ENCODE measurements at regions not wholly inside any gene's neighbourhood (a gene's known extent, or its start where the extent isn't known, plus 50 kb on each side); places are given as distances from the start of the nearest gene placed in this dataset.

DNA sequence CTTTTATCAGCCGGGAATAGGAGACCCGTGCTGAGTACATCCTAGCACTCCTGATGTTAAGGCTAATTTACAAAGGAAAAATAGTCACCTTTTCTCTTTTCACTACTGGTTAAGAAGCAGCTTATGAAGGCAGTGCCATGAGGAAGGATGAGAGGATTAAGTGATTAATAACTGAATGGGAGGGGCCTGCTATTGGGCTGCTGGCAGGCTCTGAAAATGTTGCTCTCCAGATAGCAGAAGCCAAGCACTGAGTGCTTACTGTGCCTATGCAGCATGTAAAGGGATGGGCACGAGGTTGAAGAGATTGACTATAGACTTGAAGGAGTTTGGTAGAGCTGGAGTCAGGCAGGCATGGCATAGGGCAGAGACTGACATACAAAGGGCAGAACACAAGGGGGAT, 282.4 kb upstream of the THSD7B start:
- no peak for DNase-seq (ENCODE audit: low spot score)
- H3K9me3 Mint-ChIP-seq = peaks cover 5% of the 10 kb centered on the region
- no peak overlapping the region for H3K4me3 Mint-ChIP-seq
- no peaks in the 10 kb centered on the region for H3K4me1 Mint-ChIP-seq (ENCODE audit: low read depth)
- H3K36me3 Mint-ChIP-seq (ENCODE audit: low read depth) = no peaks in the 10 kb centered on the region
- H3K27me3 Mint-ChIP-seq (ENCODE audit: low read depth) = no peaks in the 10 kb centered on the region
- no peak overlapping the region for H3K27ac Mint-ChIP-seq

DNA sequence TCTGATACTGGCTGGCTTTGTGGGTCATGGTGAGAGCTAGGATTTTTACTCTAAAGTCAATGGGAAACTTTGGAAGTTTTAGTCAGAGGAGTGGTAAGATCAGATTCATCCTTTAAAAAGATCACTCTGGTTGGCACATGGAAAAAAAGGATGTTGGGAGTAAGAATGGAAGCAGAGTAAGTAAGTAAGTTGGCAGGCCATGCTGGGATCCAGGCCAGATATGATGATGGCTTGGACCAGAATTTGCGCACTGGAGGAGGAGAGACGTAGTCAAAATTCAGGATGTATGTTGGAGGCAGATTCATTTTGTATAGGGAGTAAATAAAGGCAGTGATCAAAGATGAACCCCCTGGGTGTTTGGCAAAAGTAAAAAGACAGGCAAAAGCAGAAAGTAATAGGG, 283.3 kb upstream of the THSD7B start:
- Mint-ChIP-seq H3K36me3 (ENCODE audit: low read depth) (no peaks in the 10 kb centered on the region), H3K27ac (no peak overlapping the region), H3K27me3 (ENCODE audit: low read depth) (no peaks in the 10 kb centered on the region), H3K4me1 (ENCODE audit: low read depth) (no peaks in the 10 kb centered on the region), H3K9me3 (peaks cover 5% of the 10 kb centered on the region), H3K4me3 (no peak overlapping the region)
- no peak for DNase-seq (ENCODE audit: low spot score)

DNA sequence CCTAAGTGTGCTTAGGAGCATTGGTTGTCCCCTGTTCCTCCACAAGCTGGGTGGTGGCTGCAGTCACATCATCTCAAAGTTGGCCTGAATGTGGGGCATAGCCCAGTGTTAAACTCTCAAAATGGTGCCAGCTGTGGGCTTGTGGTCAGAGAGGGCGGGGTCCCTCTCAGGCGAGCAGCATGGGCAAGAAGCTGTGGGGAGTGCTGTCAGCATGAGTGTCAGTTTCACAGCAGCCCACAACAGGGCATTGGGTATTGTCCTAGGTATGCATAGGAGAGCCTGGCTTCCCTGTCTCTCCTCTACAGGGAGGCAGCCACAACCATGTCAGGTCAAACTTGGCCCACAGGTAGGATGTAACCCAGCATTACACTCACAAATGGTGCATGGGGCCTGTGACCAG, 285.6 kb upstream of the THSD7B start:
- no peaks in the 10 kb centered on the region for H3K27me3 Mint-ChIP-seq (ENCODE audit: low read depth)
- no peaks in the 10 kb centered on the region for H3K4me1 Mint-ChIP-seq (ENCODE audit: low read depth)

GRCh38 chr2:136468799-136469369, 296.5 kb upstream of the THSD7B start:
- no peak for DNase-seq (ENCODE audit: low spot score)
- H3K27ac Mint-ChIP-seq = no peak overlapping the region
- no peak overlapping the region for H3K4me3 Mint-ChIP-seq
- no peaks in the 10 kb centered on the region for H3K9me3 Mint-ChIP-seq
- no peaks in the 10 kb centered on the region for H3K4me1 Mint-ChIP-seq (ENCODE audit: low read depth)
- peaks cover 14% of the 10 kb centered on the region for H3K27me3 Mint-ChIP-seq (ENCODE audit: low read depth)
- no peaks in the 10 kb centered on the region for H3K36me3 Mint-ChIP-seq (ENCODE audit: low read depth)

More for the DNA sequence above, 285.6 kb upstream of the THSD7B start:
- H3K4me3 Mint-ChIP-seq = no peak overlapping the region
- H3K9me3 Mint-ChIP-seq = peaks cover 5% of the 10 kb centered on the region
- no peaks in the 10 kb centered on the region for H3K36me3 Mint-ChIP-seq (ENCODE audit: low read depth)
- no peak overlapping the region for H3K27ac Mint-ChIP-seq
- DNase-seq (ENCODE audit: low spot score) = no peak

DNA sequence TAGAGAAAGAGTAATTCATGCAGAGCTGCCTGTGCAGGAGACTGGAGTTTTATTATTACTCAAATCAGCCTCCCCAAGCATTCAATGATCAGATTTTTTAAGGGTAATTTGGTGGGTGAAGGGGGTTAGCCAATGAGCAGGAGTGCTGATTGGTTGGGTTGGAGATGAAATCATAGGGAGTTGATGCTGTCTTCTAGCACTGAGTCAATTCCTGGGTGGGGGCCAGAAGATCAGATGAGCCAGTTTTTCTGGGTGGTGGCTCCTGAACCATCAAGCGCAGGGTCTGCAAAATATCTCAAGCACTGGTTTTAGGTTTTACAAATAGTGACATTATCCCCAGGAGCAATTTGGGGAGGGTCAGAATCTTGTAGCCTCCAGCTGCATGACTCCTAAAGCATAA, 312.8 kb upstream of the THSD7B start:
- H3K27me3 Mint-ChIP-seq (ENCODE audit: low read depth) = peaks cover 20% of the 10 kb centered on the region
- H3K4me3 Mint-ChIP-seq = no peak overlapping the region
- H3K9me3 Mint-ChIP-seq = no peaks in the 10 kb centered on the region
- no peak for DNase-seq (ENCODE audit: low spot score)
- no peaks in the 10 kb centered on the region for H3K4me1 Mint-ChIP-seq (ENCODE audit: low read depth)
- no peak overlapping the region for H3K27ac Mint-ChIP-seq
- no peaks in the 10 kb centered on the region for H3K36me3 Mint-ChIP-seq (ENCODE audit: low read depth)

DNA sequence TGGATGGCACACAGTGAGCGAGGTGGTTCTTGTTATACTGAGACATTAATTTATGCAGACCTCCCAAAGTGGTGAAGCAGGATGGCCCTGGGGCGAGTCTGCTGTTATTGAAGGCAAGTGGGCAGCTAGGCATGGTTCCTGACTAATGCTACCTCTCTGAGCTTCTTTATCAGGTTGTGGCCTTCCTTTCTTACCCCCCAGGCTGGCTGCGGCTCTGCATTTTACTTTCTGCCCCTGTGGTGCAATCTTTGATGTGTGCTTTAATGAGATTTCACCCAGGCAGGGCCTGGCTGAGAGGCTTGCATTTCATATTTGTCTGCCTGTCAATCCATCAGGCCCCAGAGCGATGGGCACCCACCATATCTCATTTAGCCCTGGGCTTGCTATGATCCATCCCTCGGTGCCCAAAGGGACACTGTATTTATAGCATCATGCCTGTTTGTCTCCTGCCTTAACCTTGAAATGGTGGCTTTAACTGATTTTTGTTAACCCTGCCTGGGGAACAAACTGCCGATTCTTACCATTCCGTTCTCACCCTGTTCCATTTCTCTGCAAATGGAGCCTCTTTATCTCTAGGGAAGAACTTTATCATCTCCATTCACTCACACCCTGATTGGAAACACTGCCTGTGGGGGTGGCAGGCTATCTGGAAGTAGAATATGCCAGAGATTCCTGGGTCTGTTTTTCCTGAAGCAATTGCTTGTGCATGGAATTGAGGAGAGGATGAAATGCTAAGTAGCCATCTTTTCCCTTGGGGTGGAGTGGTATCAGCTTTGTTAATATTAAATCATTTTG, 316.2 kb upstream of the THSD7B start:
- H3K27me3 Mint-ChIP-seq (ENCODE audit: low read depth) = peaks cover 17% of the 10 kb centered on the region
- no peaks in the 10 kb centered on the region for H3K4me1 Mint-ChIP-seq (ENCODE audit: low read depth)
- H3K27ac Mint-ChIP-seq = no peak overlapping the region
- no peaks in the 10 kb centered on the region for H3K9me3 Mint-ChIP-seq
- H3K36me3 Mint-ChIP-seq (ENCODE audit: low read depth) = no peaks in the 10 kb centered on the region
- H3K4me3 Mint-ChIP-seq = no peak overlapping the region
- no peak for DNase-seq (ENCODE audit: low spot score)

DNA sequence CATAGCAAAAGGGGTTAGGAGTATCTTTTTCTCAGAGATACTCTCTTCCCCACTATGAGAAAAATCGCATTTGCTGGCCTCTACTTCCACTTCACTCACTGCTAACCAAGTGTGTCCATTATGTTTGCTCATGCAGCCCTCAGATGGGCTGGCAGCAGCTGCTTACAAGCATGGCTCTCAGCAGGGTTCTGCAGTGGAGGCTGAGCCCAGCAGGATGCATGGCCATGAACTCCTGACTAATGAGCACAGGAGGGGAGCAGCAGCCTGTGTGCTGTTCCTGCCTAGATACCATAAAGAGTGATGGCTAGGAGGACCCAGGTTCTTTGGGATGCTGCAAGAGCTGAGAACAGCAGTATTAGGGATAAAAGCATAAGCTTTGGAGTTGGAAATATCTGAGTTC, 316.9 kb upstream of the THSD7B start:
- no peak overlapping the region for H3K27ac Mint-ChIP-seq
- DNase-seq (ENCODE audit: low spot score) = no peak
- no peaks in the 10 kb centered on the region for H3K4me1 Mint-ChIP-seq (ENCODE audit: low read depth)
- peaks cover 13% of the 10 kb centered on the region for H3K27me3 Mint-ChIP-seq (ENCODE audit: low read depth)
- no peaks in the 10 kb centered on the region for H3K36me3 Mint-ChIP-seq (ENCODE audit: low read depth)
- H3K9me3 Mint-ChIP-seq = no peaks in the 10 kb centered on the region
- H3K4me3 Mint-ChIP-seq = no peak overlapping the region

- Mint-ChIP-seq H3K27ac (no peak overlapping the region), H3K27me3 (ENCODE audit: low read depth) (peaks cover 11% of the 10 kb centered on the region), H3K4me3 (no peak overlapping the region), H3K4me1 (ENCODE audit: low read depth) (no peaks in the 10 kb centered on the region), H3K36me3 (ENCODE audit: low read depth) (no peaks in the 10 kb centered on the region), H3K9me3 (no peaks in the 10 kb centered on the region)
- no peak for DNase-seq (ENCODE audit: low spot score)
These were observed 321.0 kb upstream of the THSD7B start for GRCh38 chr2:136444323-136444722.

GRCh38 chr2:136443661-136444060, 321.7 kb upstream of the THSD7B start:
- H3K27ac Mint-ChIP-seq = no peak overlapping the region
- no peaks in the 10 kb centered on the region for H3K9me3 Mint-ChIP-seq
- DNase-seq (ENCODE audit: low spot score) = no peak
- H3K36me3 Mint-ChIP-seq (ENCODE audit: low read depth) = no peaks in the 10 kb centered on the region
- peaks cover 11% of the 10 kb centered on the region for H3K27me3 Mint-ChIP-seq (ENCODE audit: low read depth)
- no peak overlapping the region for H3K4me3 Mint-ChIP-seq
- H3K4me1 Mint-ChIP-seq (ENCODE audit: low read depth) = no peaks in the 10 kb centered on the region

DNA sequence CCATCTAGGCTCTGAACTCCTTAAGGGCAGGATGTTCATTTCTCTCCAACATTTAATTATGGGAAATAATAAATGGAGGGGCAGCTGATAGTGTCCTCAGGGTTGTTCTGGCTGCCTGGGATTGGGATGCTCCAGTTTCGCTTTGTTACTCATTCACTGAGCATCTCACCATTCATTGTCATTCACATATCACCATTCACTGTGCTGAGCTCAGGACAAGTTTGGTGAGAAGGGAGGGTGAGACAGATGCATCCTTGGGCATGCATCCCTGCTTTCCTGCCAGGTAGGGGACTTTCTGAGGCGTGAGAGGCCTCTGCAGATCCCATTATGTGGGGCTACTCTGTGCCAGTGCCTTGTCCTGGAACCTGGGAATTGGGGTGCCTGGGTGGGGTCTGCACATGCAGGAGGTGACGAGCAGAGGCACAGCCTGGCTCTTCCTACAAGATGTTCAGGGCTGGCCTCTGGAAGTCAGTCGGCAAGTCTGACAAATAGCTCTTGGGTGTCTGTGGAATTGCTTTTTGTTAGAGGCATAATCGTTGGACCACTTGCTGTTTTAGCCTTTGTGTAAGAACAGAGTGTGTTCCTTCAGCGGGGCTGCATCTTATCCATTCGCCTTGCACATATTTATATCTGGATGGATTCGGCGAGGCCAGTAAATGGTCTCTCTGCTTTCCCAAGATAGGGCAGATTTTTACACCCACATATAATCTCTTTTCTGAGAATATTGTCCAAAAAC, 323.2 kb upstream of the THSD7B start:
- no peaks in the 10 kb centered on the region for H3K4me1 Mint-ChIP-seq (ENCODE audit: low read depth)
- H3K27ac Mint-ChIP-seq = no peak overlapping the region
- no peak overlapping the region for H3K4me3 Mint-ChIP-seq
- H3K27me3 Mint-ChIP-seq (ENCODE audit: low read depth) = peaks cover 2% of the 10 kb centered on the region
- no peak for DNase-seq (ENCODE audit: low spot score)
- H3K36me3 Mint-ChIP-seq (ENCODE audit: low read depth) = no peaks in the 10 kb centered on the region
- H3K9me3 Mint-ChIP-seq = no peaks in the 10 kb centered on the region

- H3K9me3 Mint-ChIP-seq = no peaks in the 10 kb centered on the region
- DNase-seq (ENCODE audit: low spot score) = no peak
- no peaks in the 10 kb centered on the region for H3K36me3 Mint-ChIP-seq (ENCODE audit: low read depth)
- H3K27ac Mint-ChIP-seq = no peak overlapping the region
- H3K4me3 Mint-ChIP-seq = no peak overlapping the region
- H3K27me3 Mint-ChIP-seq (ENCODE audit: low read depth) = peaks cover 5% of the 10 kb centered on the region
- H3K4me1 Mint-ChIP-seq (ENCODE audit: low read depth) = no peaks in the 10 kb centered on the region
These were observed 321.2 kb upstream of the CXCR4 start for GRCh38 chr2:136439064-136439676.

DNA sequence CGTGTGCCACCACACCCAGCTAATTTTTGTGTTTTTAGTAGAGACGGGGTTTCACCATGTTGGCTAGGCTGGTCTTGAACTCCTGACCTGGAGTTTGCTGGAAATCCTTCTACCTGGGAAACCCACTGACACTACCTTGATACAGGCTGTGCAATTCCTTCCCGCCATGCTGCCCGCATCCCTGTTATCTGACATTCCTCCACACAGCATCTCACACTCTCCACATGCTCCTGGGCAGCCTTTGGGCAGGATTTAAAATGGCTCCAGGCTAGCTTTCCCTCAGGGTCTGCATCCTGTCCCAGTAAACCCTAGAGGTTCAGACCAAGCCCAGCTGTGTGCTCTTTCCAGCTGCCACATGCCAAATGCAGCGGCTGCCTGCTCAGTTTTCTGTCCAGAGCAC, 319.5 kb upstream of the CXCR4 start:
- Mint-ChIP-seq H3K4me1 (ENCODE audit: low read depth) (no peaks in the 10 kb centered on the region), H3K27me3 (ENCODE audit: low read depth) (peaks cover 5% of the 10 kb centered on the region), H3K4me3 (no peak overlapping the region), H3K27ac (no peak overlapping the region), H3K9me3 (no peaks in the 10 kb centered on the region), H3K36me3 (ENCODE audit: low read depth) (no peaks in the 10 kb centered on the region)
- DNase-seq (ENCODE audit: low spot score) = no peak

DNA sequence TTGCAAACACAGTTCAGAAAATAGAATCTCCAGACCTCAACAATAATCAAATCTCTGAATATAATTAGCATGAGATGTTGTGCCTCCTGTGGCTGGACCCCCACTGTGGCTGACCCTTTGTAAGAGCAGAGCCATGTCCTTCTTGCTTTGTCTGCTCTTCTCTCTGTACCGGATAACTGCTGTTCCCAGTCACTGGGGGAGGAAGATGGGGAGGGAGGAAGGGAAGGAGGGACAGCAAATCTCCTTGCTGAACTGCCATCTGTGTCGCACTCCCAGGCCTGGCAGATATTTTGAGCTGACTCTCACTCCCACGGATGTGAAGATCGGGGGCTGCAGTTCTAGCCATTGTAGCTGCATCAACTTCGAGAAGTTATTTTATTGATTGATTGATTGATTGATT, 319.0 kb upstream of the CXCR4 start:
- Mint-ChIP-seq H3K9me3 (no peaks in the 10 kb centered on the region), H3K4me1 (ENCODE audit: low read depth) (no peaks in the 10 kb centered on the region), H3K27me3 (ENCODE audit: low read depth) (peaks cover 5% of the 10 kb centered on the region), H3K36me3 (ENCODE audit: low read depth) (no peaks in the 10 kb centered on the region), H3K4me3 (no peak overlapping the region), H3K27ac (no peak overlapping the region)
- no peak for DNase-seq (ENCODE audit: low spot score)

DNA sequence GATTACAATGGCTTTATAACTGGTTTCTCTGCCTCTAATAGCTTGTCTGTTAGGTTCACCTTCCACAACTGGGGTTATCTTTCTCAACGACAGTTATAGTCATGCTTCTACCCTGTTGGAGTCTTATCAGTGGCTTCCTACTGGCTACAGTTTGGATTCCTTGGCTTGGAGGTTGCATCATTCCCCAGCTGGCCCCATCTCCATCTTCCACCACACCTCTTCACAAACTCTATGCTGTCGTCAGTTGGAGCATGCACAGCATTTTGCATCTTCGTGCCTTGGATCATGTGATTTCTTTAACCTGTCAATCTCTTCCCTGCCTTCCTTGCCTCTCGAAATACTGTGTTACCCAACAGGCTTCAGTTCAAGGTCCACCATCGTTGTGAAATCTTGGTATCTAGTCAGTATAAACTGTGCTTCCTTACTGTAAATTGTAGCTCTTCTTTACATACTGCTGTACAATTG, 316.3 kb upstream of the CXCR4 start:
- H3K4me1 Mint-ChIP-seq (ENCODE audit: low read depth) = no peaks in the 10 kb centered on the region
- H3K9me3 Mint-ChIP-seq = no peaks in the 10 kb centered on the region
- no peak overlapping the region for H3K27ac Mint-ChIP-seq
- DNase-seq (ENCODE audit: low spot score) = no peak
- no peak overlapping the region for H3K4me3 Mint-ChIP-seq
- peaks cover 11% of the 10 kb centered on the region for H3K27me3 Mint-ChIP-seq (ENCODE audit: low read depth)
- no peaks in the 10 kb centered on the region for H3K36me3 Mint-ChIP-seq (ENCODE audit: low read depth)
